ENCODE measurements at regions not wholly inside any gene's neighbourhood (a gene's known extent, or its start where the extent isn't known, plus 50 kb on each side); places are given as distances from the start of the nearest gene placed in this dataset.
"Not testable (repeated sequence)": the region's sequence is repeated elsewhere in the genome, so short reads cannot be mapped to it uniquely, and the experiment has no call there.

DNA sequence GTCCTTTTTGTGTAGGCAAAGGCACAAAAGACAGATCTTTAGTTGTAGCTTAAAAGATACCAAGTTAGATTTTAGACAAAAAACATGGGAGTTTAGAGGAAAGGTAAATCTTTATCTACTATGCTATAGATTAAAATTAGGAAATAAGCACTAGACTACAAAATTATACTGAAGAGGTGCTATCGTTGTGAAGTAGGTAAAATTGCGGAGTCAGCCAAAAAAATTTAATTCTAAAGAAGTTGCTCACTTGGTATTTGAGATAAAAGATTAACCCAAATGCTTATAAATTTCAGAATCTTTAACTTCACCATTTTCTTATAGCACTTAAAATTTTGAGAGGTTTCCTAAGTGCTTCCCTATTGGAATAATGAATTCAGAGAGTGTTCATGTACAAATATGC is 604.1 kb downstream of the GRXCR1 start:
- no peaks in the 10 kb centered on the region for H3K27me3 ChIP-seq
- no peaks in the 10 kb centered on the region for H3K36me3 ChIP-seq (replicated peaks; ENCODE audit: insufficient read depth, low read depth)
- no peaks in the 10 kb centered on the region for H3K4me1 ChIP-seq (ENCODE audit: insufficient read depth)
- H3K4me2 ChIP-seq: no peak overlapping the region
- 68% methylated on average over 2 of the region's 2 CpGs for WGBS (ENCODE audit: low lambda C conversion rate, missing lambda C conversion rate)
- no peaks in the 10 kb centered on the region for H3K9me3 ChIP-seq (ENCODE audit: low read depth)
- H3K27ac ChIP-seq: no peak overlapping the region
- H3K79me2 ChIP-seq: no peaks in the 10 kb centered on the region
- H4K20me1 ChIP-seq (ENCODE audit: insufficient read depth, poor library complexity, severe bottlenecking): no peaks in the 10 kb centered on the region
- no peak for DNase-seq (ENCODE audit: low spot score)
- H3K9me2 ChIP-seq (replicated peaks; ENCODE audit: insufficient read depth): no peaks in the 10 kb centered on the region
- no peak overlapping the region for H2AFZ ChIP-seq
- H3K4me3 ChIP-seq: no peak overlapping the region
- TF ChIP-seq EZH2 (IDR thresholded peaks at IDR 0.05; ENCODE audit: borderline replicate concordance) (no peak), EZH2phosphoT487 (IDR thresholded peaks at IDR 0.05; ENCODE audit: low read depth, severe bottlenecking, unreplicated experiment) (no peak)
- TF ChIP-seq, protein P1, sequence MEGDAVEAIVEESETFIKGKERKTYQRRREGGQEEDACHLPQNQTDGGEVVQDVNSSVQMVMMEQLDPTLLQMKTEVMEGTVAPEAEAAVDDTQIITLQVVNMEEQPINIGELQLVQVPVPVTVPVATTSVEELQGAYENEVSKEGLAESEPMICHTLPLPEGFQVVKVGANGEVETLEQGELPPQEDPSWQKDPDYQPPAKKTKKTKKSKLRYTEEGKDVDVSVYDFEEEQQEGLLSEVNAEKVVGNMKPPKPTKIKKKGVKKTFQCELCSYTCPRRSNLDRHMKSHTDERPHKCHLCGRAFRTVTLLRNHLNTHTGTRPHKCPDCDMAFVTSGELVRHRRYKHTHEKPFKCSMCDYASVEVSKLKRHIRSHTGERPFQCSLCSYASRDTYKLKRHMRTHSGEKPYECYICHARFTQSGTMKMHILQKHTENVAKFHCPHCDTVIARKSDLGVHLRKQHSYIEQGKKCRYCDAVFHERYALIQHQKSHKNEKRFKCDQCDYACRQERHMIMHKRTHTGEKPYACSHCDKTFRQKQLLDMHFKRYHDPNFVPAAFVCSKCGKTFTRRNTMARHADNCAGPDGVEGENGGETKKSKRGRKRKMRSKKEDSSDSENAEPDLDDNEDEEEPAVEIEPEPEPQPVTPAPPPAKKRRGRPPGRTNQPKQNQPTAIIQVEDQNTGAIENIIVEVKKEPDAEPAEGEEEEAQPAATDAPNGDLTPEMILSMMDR (IDR thresholded peaks at IDR 0.05; ENCODE audit: poor library complexity): no peak

DNA sequence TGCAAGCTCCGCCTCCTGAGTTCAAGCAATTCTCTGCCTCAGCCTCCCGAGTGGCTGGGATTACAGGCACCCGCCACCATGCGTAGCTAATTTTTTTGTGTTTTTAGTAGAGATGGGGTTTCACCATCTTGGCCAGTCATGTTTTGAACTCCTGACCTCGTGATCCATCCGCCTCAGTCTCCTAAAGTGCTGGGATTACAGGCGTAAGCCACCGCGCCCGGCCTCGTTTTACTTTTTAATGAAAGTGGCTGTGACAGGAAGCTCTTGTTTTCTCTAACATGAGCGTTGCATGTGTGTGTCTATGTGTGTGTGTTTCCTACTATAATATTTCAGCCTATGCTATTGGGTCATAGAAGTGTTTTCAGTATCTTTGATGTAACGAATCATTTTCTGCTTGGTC is 613.3 kb downstream of the GRXCR1 start:
- not testable (repeated sequence) for H3K4me2 ChIP-seq; H3K9me2 ChIP-seq (replicated peaks; ENCODE audit: insufficient read depth); H3K36me3 ChIP-seq (replicated peaks; ENCODE audit: insufficient read depth, low read depth); DNase-seq (ENCODE audit: low spot score); H3K4me1 ChIP-seq (ENCODE audit: insufficient read depth); H4K20me1 ChIP-seq (ENCODE audit: insufficient read depth, poor library complexity, severe bottlenecking); H3K4me3 ChIP-seq; H3K27ac ChIP-seq; H3K27me3 ChIP-seq; H3K79me2 ChIP-seq; H2AFZ ChIP-seq; H3K9me3 ChIP-seq (ENCODE audit: low read depth)
- WGBS (ENCODE audit: low lambda C conversion rate, missing lambda C conversion rate): 93% methylated on average over 13 of the region's 13 CpGs

DNA sequence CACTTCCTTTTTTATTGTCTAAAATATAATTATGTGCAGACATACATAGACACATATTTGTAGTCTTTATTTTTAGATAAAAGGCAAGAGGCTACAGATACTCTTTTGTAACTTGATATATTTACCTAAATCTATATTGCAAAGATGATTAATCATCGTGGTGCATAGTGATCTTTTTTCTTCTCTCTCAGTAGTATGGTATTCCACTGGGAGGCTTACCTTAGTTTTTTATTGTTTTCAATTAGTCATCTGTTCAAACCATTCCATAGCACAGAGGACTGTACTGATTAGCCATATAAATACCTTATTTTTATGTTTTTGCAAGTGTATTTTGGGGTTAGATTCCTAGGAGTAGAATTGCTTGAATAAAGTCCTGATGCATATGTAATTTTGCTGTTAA is 619.7 kb downstream of the GRXCR1 start:
- H3K27me3 ChIP-seq: no peaks in the 10 kb centered on the region
- DNase-seq (ENCODE audit: low spot score): no peak
- H3K36me3 ChIP-seq (replicated peaks; ENCODE audit: insufficient read depth, low read depth): no peaks in the 10 kb centered on the region
- H2AFZ ChIP-seq: no peak overlapping the region
- H3K4me3 ChIP-seq: no peak overlapping the region
- WGBS (ENCODE audit: low lambda C conversion rate, missing lambda C conversion rate): 93% methylated on average over 1 of the region's 1 CpG
- no peak overlapping the region for H3K27ac ChIP-seq
- H3K4me2 ChIP-seq: no peak overlapping the region
- no peaks in the 10 kb centered on the region for H3K9me2 ChIP-seq (replicated peaks; ENCODE audit: insufficient read depth)
- TF ChIP-seq, protein P1 (IDR thresholded peaks at IDR 0.05; ENCODE audit: poor library complexity): no peak
- TF ChIP-seq EZH2phosphoT487 (IDR thresholded peaks at IDR 0.05; ENCODE audit: low read depth, severe bottlenecking, unreplicated experiment) (no peak), EZH2 (IDR thresholded peaks at IDR 0.05; ENCODE audit: borderline replicate concordance) (no peak)
- H3K9me3 ChIP-seq (ENCODE audit: low read depth): no peaks in the 10 kb centered on the region
- no peaks in the 10 kb centered on the region for H4K20me1 ChIP-seq (ENCODE audit: insufficient read depth, poor library complexity, severe bottlenecking)
- no peaks in the 10 kb centered on the region for H3K79me2 ChIP-seq
- H3K4me1 ChIP-seq (ENCODE audit: insufficient read depth): no peaks in the 10 kb centered on the region

DNA sequence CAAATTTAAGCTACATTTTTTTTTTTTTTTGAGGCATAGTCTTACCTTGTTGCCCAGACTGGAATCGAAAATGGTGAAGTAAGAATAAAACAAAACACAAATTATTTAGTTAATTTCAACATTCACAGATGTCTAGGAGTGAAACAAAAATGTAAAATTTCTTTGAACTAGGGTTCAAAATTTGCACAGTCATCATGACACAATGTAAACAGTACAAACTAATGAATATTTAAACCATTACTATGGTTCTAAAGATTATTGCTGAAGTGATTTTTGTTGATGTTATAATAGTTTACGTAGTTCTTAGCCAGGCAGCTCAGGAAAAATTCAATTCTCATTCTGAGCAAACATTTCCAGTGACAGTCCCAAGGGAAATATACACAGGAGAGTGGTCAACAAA is 633.1 kb downstream of the GRXCR1 start:
- WGBS (ENCODE audit: low lambda C conversion rate, missing lambda C conversion rate): 76% methylated on average over 2 of the region's 2 CpGs
- no peaks in the 10 kb centered on the region for H3K27me3 ChIP-seq
- no peak overlapping the region for H3K4me2 ChIP-seq
- H3K9me3 ChIP-seq (ENCODE audit: low read depth): no peaks in the 10 kb centered on the region
- no peaks in the 10 kb centered on the region for H3K4me1 ChIP-seq (ENCODE audit: insufficient read depth)
- H4K20me1 ChIP-seq (ENCODE audit: insufficient read depth, poor library complexity, severe bottlenecking): no peaks in the 10 kb centered on the region
- no peaks in the 10 kb centered on the region for H3K36me3 ChIP-seq (replicated peaks; ENCODE audit: insufficient read depth, low read depth)
- H2AFZ ChIP-seq: no peak overlapping the region
- no peak overlapping the region for H3K4me3 ChIP-seq
- TF ChIP-seq EZH2 (IDR thresholded peaks at IDR 0.05; ENCODE audit: borderline replicate concordance) (no peak), EZH2phosphoT487 (IDR thresholded peaks at IDR 0.05; ENCODE audit: low read depth, severe bottlenecking, unreplicated experiment) (no peak)
- TF ChIP-seq, protein P1 (IDR thresholded peaks at IDR 0.05; ENCODE audit: poor library complexity): no peak
- H3K9me2 ChIP-seq (replicated peaks; ENCODE audit: insufficient read depth): no peaks in the 10 kb centered on the region
- no peaks in the 10 kb centered on the region for H3K79me2 ChIP-seq
- DNase-seq (ENCODE audit: low spot score): no peak
- H3K27ac ChIP-seq: no peak overlapping the region
